ENCODE measurements at regions not wholly inside any gene's neighbourhood (a gene's known extent, or its start where the extent isn't known, plus 50 kb on each side); places are given as distances from the start of the nearest gene placed in this dataset.

- TF ChIP-seq POLR2A (IDR thresholded peaks at IDR 0.05) (no peak), CTCF (IDR thresholded peaks at IDR 0.05) (no peak)
Observed at GRCh38 chr1:81690676-81691453, 109.9 kb upstream of the ADGRL2 start.

Data from adrenal gland (tissue), 5 donors.